ENCODE measurements at regions not wholly inside any gene's neighbourhood (a gene's known extent, or its start where the extent isn't known, plus 50 kb on each side); places are given as distances from the start of the nearest gene placed in this dataset.

DNA sequence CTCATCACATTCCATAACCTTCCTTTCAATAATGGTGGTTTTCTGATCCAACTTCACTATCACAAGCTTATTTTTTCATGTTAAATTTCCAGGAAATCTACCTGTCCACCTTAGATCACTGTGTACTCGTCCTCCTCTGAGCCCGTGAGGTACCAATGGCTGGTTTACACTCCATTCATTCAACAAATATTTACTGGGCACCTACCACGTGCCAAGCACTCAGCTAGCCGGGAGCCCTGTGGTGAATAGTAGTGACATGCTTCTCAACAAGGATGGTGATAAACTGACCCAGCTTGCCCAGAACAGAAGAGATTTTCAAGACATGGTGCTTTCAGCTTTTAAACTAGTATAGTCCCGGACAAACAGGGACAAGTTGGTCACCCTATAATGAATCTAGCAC lies 98.2 kb downstream of the FAM204A start (continued):
- TF ChIP-seq ILK (tag; IDR thresholded peaks at IDR 0.05; ENCODE audit: borderline replicate concordance, low read depth), result no peak

DNA sequence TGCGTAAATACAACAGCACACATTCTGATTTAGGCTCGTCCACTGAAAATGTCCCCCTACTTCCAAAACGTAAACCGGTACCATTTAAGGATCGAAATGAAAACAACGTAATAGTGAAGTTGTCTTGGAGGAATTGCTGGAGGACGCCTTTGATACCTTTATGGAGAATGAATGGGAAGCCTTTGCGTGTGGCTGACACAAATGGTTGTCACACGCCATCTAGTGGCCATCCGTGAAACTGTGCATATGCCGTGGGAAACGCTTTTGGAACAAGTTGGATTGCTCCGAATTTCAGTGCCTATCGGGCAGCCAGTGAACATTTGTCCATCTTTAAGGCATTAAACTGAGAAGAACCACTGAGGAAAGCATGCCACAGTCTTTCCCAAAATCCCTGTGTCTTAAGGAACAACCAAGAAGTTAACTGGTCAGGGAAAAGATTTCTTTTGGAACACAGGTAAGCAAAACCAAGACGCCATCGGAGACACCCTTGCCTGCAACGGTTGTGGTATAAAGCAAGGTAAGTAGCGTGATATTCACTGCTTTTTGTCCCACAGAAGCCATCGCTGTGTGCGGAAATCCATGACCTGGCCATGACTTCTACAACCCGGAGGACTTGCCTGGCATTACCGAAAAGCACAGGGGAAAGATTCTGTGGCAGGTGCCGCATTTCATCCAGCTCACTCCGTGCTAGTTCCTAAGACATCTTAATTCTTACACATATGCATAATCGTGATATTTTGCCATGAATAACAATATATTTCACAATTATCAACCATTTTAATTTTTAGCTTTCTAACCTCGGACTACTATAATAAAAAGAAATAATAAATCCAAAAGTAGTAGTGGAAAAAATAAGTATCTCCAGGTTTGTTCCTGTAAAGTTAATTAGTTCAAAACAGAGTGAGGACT lies 100.6 kb downstream of the FAM204A start:
- in situ Hi-C loops (cut with MboI), result loop anchor here (25.0 kb wide), 2 partner anchors 704 to 1029 kb away; partner anchors contain the start of gene EMX2
- ATAC-seq, result peak; percentile 70; the same call in 2 of the 3 replicates
- peak; percentile 96 for FAIRE-seq
- TF ChIP-seq ARID2 (IDR thresholded peaks at IDR 0.05) (peak; percentile 62; the same call in 1 of the 2 replicates), HDAC6 (IDR thresholded peaks at IDR 0.05; ENCODE audit: low read depth, low read length) (no peak), MEF2D (tag; conservative IDR thresholded peaks at IDR 0.05; ENCODE audit: low read depth) (no peak), ZNF707 (CRISPR knock-in tag; conservative IDR thresholded peaks at IDR 0.05) (no peak)
- TF ChIP-seq, protein P1, sequence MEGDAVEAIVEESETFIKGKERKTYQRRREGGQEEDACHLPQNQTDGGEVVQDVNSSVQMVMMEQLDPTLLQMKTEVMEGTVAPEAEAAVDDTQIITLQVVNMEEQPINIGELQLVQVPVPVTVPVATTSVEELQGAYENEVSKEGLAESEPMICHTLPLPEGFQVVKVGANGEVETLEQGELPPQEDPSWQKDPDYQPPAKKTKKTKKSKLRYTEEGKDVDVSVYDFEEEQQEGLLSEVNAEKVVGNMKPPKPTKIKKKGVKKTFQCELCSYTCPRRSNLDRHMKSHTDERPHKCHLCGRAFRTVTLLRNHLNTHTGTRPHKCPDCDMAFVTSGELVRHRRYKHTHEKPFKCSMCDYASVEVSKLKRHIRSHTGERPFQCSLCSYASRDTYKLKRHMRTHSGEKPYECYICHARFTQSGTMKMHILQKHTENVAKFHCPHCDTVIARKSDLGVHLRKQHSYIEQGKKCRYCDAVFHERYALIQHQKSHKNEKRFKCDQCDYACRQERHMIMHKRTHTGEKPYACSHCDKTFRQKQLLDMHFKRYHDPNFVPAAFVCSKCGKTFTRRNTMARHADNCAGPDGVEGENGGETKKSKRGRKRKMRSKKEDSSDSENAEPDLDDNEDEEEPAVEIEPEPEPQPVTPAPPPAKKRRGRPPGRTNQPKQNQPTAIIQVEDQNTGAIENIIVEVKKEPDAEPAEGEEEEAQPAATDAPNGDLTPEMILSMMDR (IDR thresholded peaks at IDR 0.05 in 2 of 3, conservative IDR thresholded peaks at IDR 0.05 in 1 of 3; ENCODE audit: insufficient read depth in 2 of 3, low read depth in 1 of 3, low read length in 3 of 3), result peak; percentile 68 to 82 (median 78)
- TF ChIP-seq, protein P2, sequence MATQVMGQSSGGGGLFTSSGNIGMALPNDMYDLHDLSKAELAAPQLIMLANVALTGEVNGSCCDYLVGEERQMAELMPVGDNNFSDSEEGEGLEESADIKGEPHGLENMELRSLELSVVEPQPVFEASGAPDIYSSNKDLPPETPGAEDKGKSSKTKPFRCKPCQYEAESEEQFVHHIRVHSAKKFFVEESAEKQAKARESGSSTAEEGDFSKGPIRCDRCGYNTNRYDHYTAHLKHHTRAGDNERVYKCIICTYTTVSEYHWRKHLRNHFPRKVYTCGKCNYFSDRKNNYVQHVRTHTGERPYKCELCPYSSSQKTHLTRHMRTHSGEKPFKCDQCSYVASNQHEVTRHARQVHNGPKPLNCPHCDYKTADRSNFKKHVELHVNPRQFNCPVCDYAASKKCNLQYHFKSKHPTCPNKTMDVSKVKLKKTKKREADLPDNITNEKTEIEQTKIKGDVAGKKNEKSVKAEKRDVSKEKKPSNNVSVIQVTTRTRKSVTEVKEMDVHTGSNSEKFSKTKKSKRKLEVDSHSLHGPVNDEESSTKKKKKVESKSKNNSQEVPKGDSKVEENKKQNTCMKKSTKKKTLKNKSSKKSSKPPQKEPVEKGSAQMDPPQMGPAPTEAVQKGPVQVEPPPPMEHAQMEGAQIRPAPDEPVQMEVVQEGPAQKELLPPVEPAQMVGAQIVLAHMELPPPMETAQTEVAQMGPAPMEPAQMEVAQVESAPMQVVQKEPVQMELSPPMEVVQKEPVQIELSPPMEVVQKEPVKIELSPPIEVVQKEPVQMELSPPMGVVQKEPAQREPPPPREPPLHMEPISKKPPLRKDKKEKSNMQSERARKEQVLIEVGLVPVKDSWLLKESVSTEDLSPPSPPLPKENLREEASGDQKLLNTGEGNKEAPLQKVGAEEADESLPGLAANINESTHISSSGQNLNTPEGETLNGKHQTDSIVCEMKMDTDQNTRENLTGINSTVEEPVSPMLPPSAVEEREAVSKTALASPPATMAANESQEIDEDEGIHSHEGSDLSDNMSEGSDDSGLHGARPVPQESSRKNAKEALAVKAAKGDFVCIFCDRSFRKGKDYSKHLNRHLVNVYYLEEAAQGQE (IDR thresholded peaks at IDR 0.05; ENCODE audit: borderline replicate concordance), result peak; percentile 74
- TF ChIP-seq, protein P2 (CRISPR knock-in tag; IDR thresholded peaks at IDR 0.05; ENCODE audit: low read depth), result no peak

More for the DNA sequence above, 100.6 kb downstream of the FAM204A start:
- no peaks in the 10 kb centered on the region for H3K36me3 ChIP-seq (ENCODE audit: control insufficient read depth, insufficient read depth, low read length)
- ChIA-PET CTCF (ENCODE audit: low intra/inter-chr PET ratio) (interaction anchor here (0.6 to 2.8 kb wide), 7 partner anchors 380 to 1026 kb away, joined by 3 to 10 read pairs (median 3); no protein-coding TSS in a partner anchor), POLR2A (no interaction called here)
- no peaks in the 10 kb centered on the region for H3K9me3 ChIP-seq (replicated peaks; ENCODE audit: control insufficient read depth, insufficient read depth, low read depth, low read length)
- DNase-seq (ENCODE audit: extremely low read depth in 1 of 4, low spot score in 3 of 4), result peak; percentile 33 to 74 (median 40)
- no peak overlapping the region for H3K4me3 ChIP-seq
- no TSS peak for BruUV-seq (replicated peaks)
- H3K79me2 ChIP-seq (ENCODE audit: control insufficient read depth, insufficient read depth, low read length), result no peaks in the 10 kb centered on the region
- peaks cover 2 to 21% of the 10 kb centered on the region in 2 experiments; a peak in 3 of 5 replicates for H3K27me3 ChIP-seq (ENCODE audit: control insufficient read depth in 2 of 2, insufficient read depth in 2 of 2, low read length in 2 of 2)
- no peak overlapping the region for H3K9ac ChIP-seq (ENCODE audit: insufficient read depth in 1 of 2, low read depth in 2 of 2, low read length in 2 of 2)
- no peak overlapping the region for H2AFZ ChIP-seq (ENCODE audit: low read depth, low read length)
- no peaks in the 10 kb centered on the region for H3K4me1 ChIP-seq (replicated peaks in 1 of 2; ENCODE audit: control insufficient read depth in 2 of 2, insufficient read depth in 2 of 2, low read length in 2 of 2)
- no peak overlapping the region for H3K4me2 ChIP-seq (ENCODE audit: insufficient read depth, low read length)
- no peaks in the 10 kb centered on the region for H4K20me1 ChIP-seq (replicated peaks; ENCODE audit: control insufficient read depth, insufficient read depth, low read length)
- H3K27ac ChIP-seq (ENCODE audit: extremely low read depth, low read depth, low read length), result no peak overlapping the region
- H3K9me1 ChIP-seq (ENCODE audit: control insufficient read depth, insufficient read depth, low read length), result no peaks in the 10 kb centered on the region
- intact Hi-C loops (cut with micrococcal nuclease), result loop anchor here (2.0 to 5.0 kb wide), 3 partner anchors 379 to 745 kb away; no protein-coding TSS in a partner anchor
- WGBS (ENCODE audit: insufficient coverage, low coverage, missing lambda C conversion rate), result 15% methylated on average over 26 of the region's 26 CpGs
